GM11168 (cell line): ENCODE measurements at regions not wholly inside any gene's neighbourhood (a gene's known extent, or its start where the extent isn't known, plus 50 kb on each side); places are given as distances from the start of the nearest gene placed in this dataset.

ENCODE experiments used
- in situ Hi-C: fragments of 300-500 bp; cut with MboI; formaldehyde crosslinking; loops from one replicate; pipeline ENCODE4 v1.12.0; 2022; ENCODE audit warnings: low sequenced_read_pairs; ENCODE audit not compliant: unreplicated experiment

GRCh38 chr1:235027076-235027861, 101.4 kb downstream of the TOMM20 start:
- in situ Hi-C loops: no loop called here

- in situ Hi-C loops: no loop called here
Observed at GRCh38 chr1:235025422-235025984, 103.1 kb downstream of the TOMM20 start.

GRCh38 chr1:235024711-235025421, 103.8 kb downstream of the TOMM20 start:
- in situ Hi-C loops: no loop called here

- in situ Hi-C loops: no loop called here
Observed at GRCh38 chr1:235023711-235024439, 104.8 kb downstream of the TOMM20 start.

GRCh38 chr1:235022981-235023710, 105.5 kb downstream of the TOMM20 start:
- in situ Hi-C loops: no loop called here

- in situ Hi-C loops: no loop called here
Observed at GRCh38 chr1:235022341-235022980, 106.2 kb downstream of the TOMM20 start.

GRCh38 chr1:235021815-235022214, 106.8 kb downstream of the TOMM20 start:
- in situ Hi-C loops: no loop called here

GRCh38 chr1:235021321-235021720, 107.3 kb downstream of the TOMM20 start:
- in situ Hi-C loops: no loop called here

GRCh38 chr1:235019961-235020360, 108.7 kb downstream of the TOMM20 start:
- in situ Hi-C loops: no loop called here

- in situ Hi-C loops: no loop called here
Observed at GRCh38 chr1:235019471-235019870, 109.2 kb downstream of the TOMM20 start.

GRCh38 chr1:235018720-235019444, 109.8 kb downstream of the TOMM20 start:
- in situ Hi-C loops: no loop called here

- in situ Hi-C loops: no loop called here
Observed at GRCh38 chr1:235018161-235018560, 110.5 kb downstream of the TOMM20 start.

- in situ Hi-C loops: no loop called here
Observed at GRCh38 chr1:235017719-235018118, 110.9 kb downstream of the TOMM20 start.

GRCh38 chr1:235017191-235017590, 111.4 kb downstream of the TOMM20 start:
- in situ Hi-C loops: no loop called here

- in situ Hi-C loops: no loop called here
Observed at GRCh38 chr1:235015291-235015985, 113.2 kb downstream of the TOMM20 start.

GRCh38 chr1:235014756-235015155, 113.9 kb downstream of the TOMM20 start:
- in situ Hi-C loops: no loop called here

- in situ Hi-C loops: no loop called here
Observed at GRCh38 chr1:235013512-235013911, 115.1 kb downstream of the TOMM20 start.

GRCh38 chr1:235012436-235013210, 116.0 kb downstream of the TOMM20 start:
- in situ Hi-C loops: no loop called here
